Erythroblast (primary cell): ENCODE measurements at regions not wholly inside any gene's neighbourhood (a gene's known extent, or its start where the extent isn't known, plus 50 kb on each side); places are given as distances from the start of the nearest gene placed in this dataset.

Experiments used
- DNase-seq, 2 experiments: peaks; one replicate each; lab custom pipeline; 2025; lab: John Stamatoyannopoulos, UW
- GATA1 ChIP-seq: IDR thresholded peaks from 2 replicates; pipeline ENCODE4 v1.6.1; 2011; ENCODE audit warnings: low read depth, mild to moderate bottlenecking, control low read depth, low read length, moderate library complexity
- POLR2A ChIP-seq: IDR thresholded peaks from 2 replicates; pipeline ENCODE4 v1.6.1; 2011; ENCODE audit warnings: mild to moderate bottlenecking, low read length

GRCh38 chr3:73203101-73203500, 141.6 kb downstream of the EBLN2 start:
- no peak for DNase-seq
- TF ChIP-seq GATA1: no peak
- no peak for TF ChIP-seq POLR2A

GRCh38 chr3:73203633-73204032, 142.2 kb downstream of the EBLN2 start:
- DNase-seq: no peak
- TF ChIP-seq POLR2A: no peak
- TF ChIP-seq GATA1: no peak

GRCh38 chr3:73204841-73205240, 143.4 kb downstream of the EBLN2 start:
- no peak for TF ChIP-seq POLR2A
- TF ChIP-seq GATA1: no peak
- DNase-seq: no peak

- no peak for DNase-seq
- no peak for TF ChIP-seq GATA1
Observed at GRCh38 chr3:73206030-73206429, 144.6 kb downstream of the EBLN2 start.

- DNase-seq: no peak
- TF ChIP-seq GATA1 (no peak), POLR2A (no peak)
Observed at GRCh38 chr3:73207946-73208440, 146.5 kb downstream of the EBLN2 start.

- TF ChIP-seq POLR2A (no peak), GATA1 (no peak)
- no peak for DNase-seq
Observed at GRCh38 chr3:73210759-73211158, 149.3 kb downstream of the EBLN2 start.

- no peak for TF ChIP-seq POLR2A
- TF ChIP-seq GATA1: no peak
- no peak for DNase-seq
Observed at GRCh38 chr3:73212683-73213082, 151.2 kb downstream of the EBLN2 start.

GRCh38 chr3:73213896-73214295, 152.4 kb downstream of the EBLN2 start:
- no peak for DNase-seq
- no peak for TF ChIP-seq POLR2A
- TF ChIP-seq GATA1: no peak

GRCh38 chr3:73214846-73215245, 153.4 kb downstream of the EBLN2 start:
- TF ChIP-seq POLR2A (no peak), GATA1 (no peak)
- no peak for DNase-seq

- no peak for DNase-seq
- TF ChIP-seq POLR2A (no peak), GATA1 (no peak)
Observed at GRCh38 chr3:73215281-73215680, 153.8 kb downstream of the EBLN2 start.

- DNase-seq: no peak
- TF ChIP-seq POLR2A (no peak), GATA1 (no peak)
Observed at GRCh38 chr3:73215901-73216300, 154.4 kb downstream of the EBLN2 start.

GRCh38 chr3:73216310-73216709, 154.9 kb downstream of the EBLN2 start:
- TF ChIP-seq POLR2A: no peak
- no peak for TF ChIP-seq GATA1
- no peak for DNase-seq

GRCh38 chr3:73222126-73222525, 160.7 kb downstream of the EBLN2 start:
- no peak for DNase-seq
- TF ChIP-seq POLR2A: no peak
- no peak for TF ChIP-seq GATA1

- DNase-seq: no peak
- TF ChIP-seq POLR2A (no peak), GATA1 (no peak)
Observed at GRCh38 chr3:73225146-73225855, 163.8 kb downstream of the EBLN2 start.

- DNase-seq: no peak
Observed at GRCh38 chr3:73225991-73226390, 164.5 kb downstream of the EBLN2 start.

More at GRCh38 chr3:73225991-73226390, 164.5 kb downstream of the EBLN2 start:
- TF ChIP-seq GATA1 (no peak), POLR2A (no peak)
